ENCODE measurements at regions not wholly inside any gene's neighbourhood (a gene's known extent, or its start where the extent isn't known, plus 50 kb on each side); places are given as distances from the start of the nearest gene placed in this dataset.

GRCh38 chr2:76270096-76270710, 559.5 kb upstream of the GCFC2 start:
- no peak for TF ChIP-seq SP1 (IDR thresholded peaks at IDR 0.05)
- no peak for TF ChIP-seq FOXA1 (IDR thresholded peaks at IDR 0.05)
- TF ChIP-seq FOXK2 (IDR thresholded peaks at IDR 0.05), result no peak
- TF ChIP-seq ZNF384 (IDR thresholded peaks at IDR 0.05), result no peak
- TF ChIP-seq PKNOX1 (IDR thresholded peaks at IDR 0.05), result no peak
